ENCODE measurements at regions not wholly inside any gene's neighbourhood (a gene's known extent, or its start where the extent isn't known, plus 50 kb on each side); places are given as distances from the start of the nearest gene placed in this dataset.

GRCh38 chr9:107870221-107870620 is 380.7 kb upstream of the KLF4 start:
- Histone ChIP-seq H3K4me3 (no peak overlapping the region), H3K27me3 (peaks cover 0 to under 1% (median 0%) of the 10 kb centered on the region in 7 donors), H3K27ac (no peak overlapping the region), H3K9me3 (no peaks in the 10 kb centered on the region), H3K4me1 (peaks cover 0 to 40% (median 0%) of the 10 kb centered on the region in 9 donors), H3K36me3 (no peaks in the 10 kb centered on the region)
- intact Hi-C loops (cut with DNase I): loop anchor here in 1 of 10 donors (10.0 kb wide), 1 partner anchor 205 kb away; no protein-coding TSS in a partner anchor
- 74 to 82% methylated on average over 6 of the region's 6 CpGs for WGBS, 2 donors
- ATAC-seq (no peak), DNase-seq (no peak)
- TF ChIP-seq CTCF (IDR thresholded peaks at IDR 0.05): no peak

- Histone ChIP-seq H3K27me3 (no peaks in the 10 kb centered on the region), H3K9me3 (no peaks in the 10 kb centered on the region), H3K4me3 (no peak overlapping the region), H3K27ac (no peak overlapping the region), H3K4me1 (peaks cover 0 to 31% (median 0%) of the 10 kb centered on the region in 9 donors), H3K36me3 (no peaks in the 10 kb centered on the region)
- TF ChIP-seq CTCF (IDR thresholded peaks at IDR 0.05): no peak
- intact Hi-C loops (cut with DNase I): no loop called here
- ATAC-seq: no peak
- 81 to 91% methylated on average over 3 of the region's 3 CpGs for WGBS, 2 donors
- DNase-seq: no peak
Measured at GRCh38 chr9:107869111-107869510, 379.5 kb upstream of the KLF4 start.

- H3K27me3 ChIP-seq: no peaks in the 10 kb centered on the region
- H3K4me3 ChIP-seq: no peak overlapping the region
- H3K27ac ChIP-seq: no peak overlapping the region
- H3K9me3 ChIP-seq: no peaks in the 10 kb centered on the region
- no peak for DNase-seq
- H3K36me3 ChIP-seq: no peaks in the 10 kb centered on the region
- peaks cover 0 to 38% (median 0%) of the 10 kb centered on the region in 9 donors for H3K4me1 ChIP-seq
- no peak for TF ChIP-seq CTCF (IDR thresholded peaks at IDR 0.05)
- no peak for ATAC-seq
- intact Hi-C loops (cut with DNase I): no loop called here
Measured at GRCh38 chr9:107868186-107868585, 378.6 kb upstream of the KLF4 start.

- DNase-seq (no peak), ATAC-seq (no peak)
- no peak for TF ChIP-seq CTCF (IDR thresholded peaks at IDR 0.05)
- H3K4me3 ChIP-seq: no peak overlapping the region
- H3K4me1 ChIP-seq: peaks cover 0 to 42% (median 0%) of the 10 kb centered on the region in 9 donors
- no peaks in the 10 kb centered on the region for H3K36me3 ChIP-seq
- H3K27me3 ChIP-seq: no peaks in the 10 kb centered on the region
- no peak overlapping the region for H3K27ac ChIP-seq
- intact Hi-C loops (cut with DNase I): no loop called here
- no peaks in the 10 kb centered on the region for H3K9me3 ChIP-seq
- 85 to 92% methylated on average over 5 of the region's 5 CpGs for WGBS, 2 donors
Measured at GRCh38 chr9:107867738-107868137, 378.2 kb upstream of the KLF4 start.

Data from heart right ventricle (tissue), 16 donors.